Right lobe of liver (tissue), 6 donors: ENCODE measurements at regions not wholly inside any gene's neighbourhood (a gene's known extent, or its start where the extent isn't known, plus 50 kb on each side); places are given as distances from the start of the nearest gene placed in this dataset.
"Not testable (repeated sequence)": the region's sequence is repeated elsewhere in the genome, so short reads cannot be mapped to it uniquely, and the experiment has no call there.

Experiments used
- ATAC-seq, 4 donors: fragments of 200-7000 bp; cut with Tn5 transposase; one replicate each; pipeline ENCODE4 v1.9.1; 2020; ENCODE audit warnings: mild to moderate bottlenecking in 4 of 4, moderate library complexity in 4 of 4
- DNase-seq, 3 donors: peaks; one replicate each; pipeline ENCODE4 v3.0.0-alpha.2; 2020
- H3K27ac ChIP-seq, 3 donors: fragments of 200-600 bp; one replicate each; pipeline ENCODE4 v1.8.0; 2022
- H3K27me3 ChIP-seq, 2 donors: fragments of 200-600 bp; one replicate each; pipeline ENCODE4 v1.8.0; 2022
- H3K36me3 ChIP-seq, 4 donors: fragments of 200-600 bp; sonication (generic) in 1 of 4; one replicate each; pipeline versions ENCODE4 v1.5.1 to v1.8.0; 2017 to 2022; ENCODE audit warnings: control low read depth in 1 of 4
- H3K4me1 ChIP-seq, 4 donors: fragments of 200-600 bp; sonication (generic) in 1 of 4; one replicate each; pipeline versions ENCODE4 v1.5.1 to v1.8.0; 2017 to 2022; ENCODE audit warnings: control low read depth in 1 of 4
- H3K4me3 ChIP-seq, 3 donors: fragments of 200-600 bp; one replicate each; pipeline ENCODE4 v1.8.0; 2022
- H3K9me3 ChIP-seq, 4 donors: fragments of 200-600 bp; sonication (generic) in 1 of 4; one replicate each; pipeline versions ENCODE4 v1.5.1 to v1.8.0; 2017 to 2022; ENCODE audit warnings: control low read depth in 1 of 4
- WGBS: methylation state at CpG from one replicate; pipeline ENCODE4 v1.1.6; 2018; ENCODE audit warnings: low coverage, low lambda C conversion rate; ENCODE audit not compliant: insufficient coverage; ENCODE audit errors: missing lambda C conversion rate; 5-methylcytosine and 5-hydroxymethylcytosine counted together
- intact Hi-C, 2 donors: fragments of 100-400 bp; cut with DNase I; formaldehyde crosslinking; loops; one replicate each; pipeline versions ENCODE4 v1.11.2 to v1.14.1; 2022
- donor health status: DM: no; HTN: yes; CAD: no.
- donor health status: DM: no; HTN: no; CAD: no.
- donor health status: DM: no; HTN: no; CAD: no.
- donor health status: DM: no; HTN: yes; CAD: no.
- donor health status: DM: no; HTN: yes; CAD: no.

GRCh38 chr17:21850614-21851013 lies 158.3 kb downstream of the KCNJ18 start:
- H3K4me1 ChIP-seq, ATAC-seq, H3K27me3 ChIP-seq, DNase-seq, H3K9me3 ChIP-seq, H3K36me3 ChIP-seq, intact Hi-C loops, H3K27ac ChIP-seq, H3K4me3 ChIP-seq: not testable (repeated sequence)
- WGBS, result 63% methylated on average over 5 of the region's 5 CpGs
